Brain microvascular endothelial cell (primary cell): ENCODE measurements at regions not wholly inside any gene's neighbourhood (a gene's known extent, or its start where the extent isn't known, plus 50 kb on each side); places are given as distances from the start of the nearest gene placed in this dataset.

Experiments used
- DNase-seq: peaks from one replicate; pipeline ENCODE4 v3.0.0-alpha.2; 2020
- H3K27ac ChIP-seq: fragments of 250-450 bp; sonication (Bioruptor Pico); 2 replicates; pipeline ENCODE4 v1.5.1; 2020; ENCODE audit warnings: mild to moderate bottlenecking, moderate library complexity
- H3K27me3 ChIP-seq: fragments of 250-450 bp; sonication (Bioruptor Pico); replicated peaks from 2 replicates; pipeline ENCODE4 v1.5.1; 2020; ENCODE audit warnings: mild to moderate bottlenecking
- H3K36me3 ChIP-seq: fragments of 250-450 bp; sonication (Bioruptor Pico); replicated peaks from 2 replicates; pipeline ENCODE4 v1.5.1; 2020; ENCODE audit warnings: mild to moderate bottlenecking
- H3K4me3 ChIP-seq: 2 replicates; pipeline ENCODE4 v1.5.1; 2011; ENCODE audit warnings: low read depth, mild to moderate bottlenecking, control low read depth, low read length, moderate library complexity
- in situ Hi-C: cut with HindIII; loops from 2 replicates; pipeline ENCODE4 v1.10.0; 2017; ENCODE audit warnings: low sequenced_read_pairs, low pct_ligation_motif_present
- TF ChIP-seq, protein P1 (sequence below): IDR thresholded peaks from 2 replicates; pipeline ENCODE4 v1.5.1; 2011; ENCODE audit warnings: low read depth, mild to moderate bottlenecking, moderate library complexity, low read length, control low read depth, inconsistent platforms; ENCODE audit errors: missing control alignments

DNA sequence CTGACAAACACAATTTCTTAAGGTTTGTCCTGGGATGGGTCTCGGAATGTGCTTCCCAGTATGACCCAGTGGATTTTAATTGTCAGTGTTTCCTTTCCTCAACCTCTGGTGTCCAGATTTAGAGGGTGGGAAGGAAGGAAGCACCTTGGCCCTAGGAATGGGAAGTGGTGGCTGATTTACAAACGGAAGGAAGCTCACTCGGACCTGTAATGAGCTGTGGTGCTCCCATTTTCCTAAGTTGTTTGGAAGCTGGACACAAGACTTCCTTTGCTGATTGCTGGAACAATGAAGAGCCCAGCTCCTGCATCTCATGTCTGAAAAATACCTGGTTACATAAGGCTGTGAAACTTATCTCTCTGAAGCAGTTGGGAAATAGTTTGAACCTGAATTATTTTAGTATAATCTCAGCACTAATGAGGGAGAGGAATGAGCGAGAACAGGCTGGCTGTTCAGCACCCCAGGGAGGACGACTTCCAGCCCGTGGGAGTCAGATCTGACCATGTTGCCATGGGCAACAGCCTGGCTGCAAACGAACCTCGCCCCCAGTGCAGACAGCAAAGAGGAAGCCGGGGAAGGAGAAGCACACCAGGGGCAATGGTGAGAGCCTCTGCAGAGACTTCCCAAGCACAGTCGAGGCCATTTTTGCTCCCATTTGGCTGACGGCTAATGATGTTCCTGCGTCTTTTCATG lies 74.4 kb upstream of the ASB18 start:
- Histone ChIP-seq H3K27ac (no peak overlapping the region), H3K36me3 (no peaks in the 10 kb centered on the region), H3K4me3 (no peak overlapping the region), H3K27me3 (no peaks in the 10 kb centered on the region)
- peak; percentile 50 for DNase-seq
- in situ Hi-C loops, result loop anchor here (25.0 kb wide), 1 partner anchor 724 kb away; no protein-coding TSS in a partner anchor
- TF ChIP-seq, protein P1, sequence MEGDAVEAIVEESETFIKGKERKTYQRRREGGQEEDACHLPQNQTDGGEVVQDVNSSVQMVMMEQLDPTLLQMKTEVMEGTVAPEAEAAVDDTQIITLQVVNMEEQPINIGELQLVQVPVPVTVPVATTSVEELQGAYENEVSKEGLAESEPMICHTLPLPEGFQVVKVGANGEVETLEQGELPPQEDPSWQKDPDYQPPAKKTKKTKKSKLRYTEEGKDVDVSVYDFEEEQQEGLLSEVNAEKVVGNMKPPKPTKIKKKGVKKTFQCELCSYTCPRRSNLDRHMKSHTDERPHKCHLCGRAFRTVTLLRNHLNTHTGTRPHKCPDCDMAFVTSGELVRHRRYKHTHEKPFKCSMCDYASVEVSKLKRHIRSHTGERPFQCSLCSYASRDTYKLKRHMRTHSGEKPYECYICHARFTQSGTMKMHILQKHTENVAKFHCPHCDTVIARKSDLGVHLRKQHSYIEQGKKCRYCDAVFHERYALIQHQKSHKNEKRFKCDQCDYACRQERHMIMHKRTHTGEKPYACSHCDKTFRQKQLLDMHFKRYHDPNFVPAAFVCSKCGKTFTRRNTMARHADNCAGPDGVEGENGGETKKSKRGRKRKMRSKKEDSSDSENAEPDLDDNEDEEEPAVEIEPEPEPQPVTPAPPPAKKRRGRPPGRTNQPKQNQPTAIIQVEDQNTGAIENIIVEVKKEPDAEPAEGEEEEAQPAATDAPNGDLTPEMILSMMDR, result no peak

DNA sequence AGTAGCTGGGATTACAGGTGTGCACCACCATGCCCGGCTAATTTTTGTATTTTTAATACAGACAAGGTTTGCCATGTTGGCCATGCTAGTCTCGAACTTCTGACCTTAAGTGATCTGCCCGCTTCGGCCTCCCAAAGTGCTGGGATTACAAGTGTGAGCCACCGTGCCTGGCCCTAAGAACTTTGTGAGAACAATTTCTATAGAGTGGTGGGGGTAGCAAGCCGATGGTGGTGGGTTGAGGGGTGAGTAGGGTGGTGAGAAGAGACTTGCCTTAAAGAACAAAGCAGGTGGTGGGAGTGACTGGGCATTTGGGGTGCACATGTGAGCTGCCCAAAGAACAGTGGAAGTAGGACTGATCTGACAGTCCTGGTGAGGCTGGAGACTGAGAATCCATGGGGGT lies 76.0 kb upstream of the ASB18 start:
- in situ Hi-C loops, result loop anchor here (25.0 kb wide), 1 partner anchor 722 kb away; no protein-coding TSS in a partner anchor
- Histone ChIP-seq H3K4me3 (no peak overlapping the region), H3K27me3 (no peaks in the 10 kb centered on the region), H3K27ac (no peak overlapping the region), H3K36me3 (no peaks in the 10 kb centered on the region)
- no peak for DNase-seq
- TF ChIP-seq, protein P1, result no peak

DNA sequence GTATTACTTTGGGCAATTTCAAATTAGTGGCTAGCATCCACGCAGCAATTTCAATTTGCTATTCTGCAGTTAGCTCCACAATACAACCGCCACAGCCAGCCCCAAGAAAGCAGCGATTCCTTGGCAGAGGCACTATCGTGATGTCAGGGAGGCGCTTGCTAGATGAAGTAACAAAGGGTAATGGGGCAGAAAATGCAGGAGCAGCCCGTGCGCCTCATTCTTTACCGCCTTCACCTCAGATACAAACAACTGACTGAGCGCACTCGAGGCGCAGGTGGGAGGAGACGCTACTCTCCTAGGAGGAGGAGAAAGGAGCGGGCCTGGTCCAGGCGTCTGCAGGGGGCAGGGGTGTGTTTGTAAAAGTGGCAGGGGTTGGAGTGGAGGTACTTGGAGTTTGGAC lies 76.9 kb upstream of the ASB18 start:
- no peak for DNase-seq
- no peak overlapping the region for H3K27ac ChIP-seq
- H3K27me3 ChIP-seq, result no peaks in the 10 kb centered on the region
- in situ Hi-C loops, result loop anchor here (25.0 kb wide), 1 partner anchor 721 kb away; no protein-coding TSS in a partner anchor
- no peaks in the 10 kb centered on the region for H3K36me3 ChIP-seq
- TF ChIP-seq, protein P1, result no peak
- H3K4me3 ChIP-seq, result no peak overlapping the region

DNA sequence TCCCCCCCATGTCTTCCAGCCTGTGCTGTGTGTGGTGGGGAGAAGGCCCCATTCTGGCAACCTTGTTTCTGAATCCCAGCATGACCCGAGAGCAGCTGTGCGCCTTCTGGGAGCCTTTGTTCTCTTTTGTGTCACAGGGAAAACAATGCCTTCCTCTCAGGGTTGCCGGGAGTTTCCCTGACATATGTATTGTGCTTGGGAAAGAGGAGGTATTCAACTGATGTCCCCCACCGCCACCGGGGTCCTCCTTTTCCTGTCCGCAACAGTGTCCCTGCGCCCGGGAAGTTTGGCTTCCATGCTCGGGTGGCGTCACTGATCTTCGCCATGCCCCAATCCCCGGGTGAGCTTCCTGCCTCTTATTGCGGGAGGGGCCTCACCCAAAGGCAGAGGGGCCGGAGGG lies 77.5 kb upstream of the ASB18 start:
- H3K4me3 ChIP-seq, result no peak overlapping the region
- no peaks in the 10 kb centered on the region for H3K27me3 ChIP-seq
- in situ Hi-C loops, result loop anchor here (25.0 kb wide), 1 partner anchor 721 kb away; no protein-coding TSS in a partner anchor
- TF ChIP-seq, protein P1, result no peak
- no peaks in the 10 kb centered on the region for H3K36me3 ChIP-seq
- DNase-seq, result no peak
- no peak overlapping the region for H3K27ac ChIP-seq

DNA sequence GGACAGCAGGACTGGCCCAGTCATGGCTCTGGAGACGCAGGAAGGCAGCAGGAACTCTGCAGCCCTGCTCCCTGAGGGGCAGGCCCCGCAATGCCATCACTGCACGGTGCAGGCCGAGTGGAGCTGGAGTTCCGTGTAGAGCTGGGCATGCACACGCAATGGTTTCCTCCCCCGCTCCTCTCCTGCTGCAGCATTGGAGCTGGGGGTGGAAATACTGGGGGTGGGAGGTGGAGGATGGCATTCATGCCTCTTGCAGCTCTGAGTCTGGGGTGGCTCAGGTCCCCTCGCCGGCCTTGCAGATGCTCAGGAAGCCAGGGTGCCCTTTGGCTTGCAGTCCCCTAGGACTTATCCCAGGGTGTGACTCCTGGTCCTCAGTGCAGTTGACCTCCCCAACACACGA lies 78.3 kb upstream of the ASB18 start:
- no peak for DNase-seq
- Histone ChIP-seq H3K36me3 (no peaks in the 10 kb centered on the region), H3K27ac (no peak overlapping the region), H3K27me3 (no peaks in the 10 kb centered on the region), H3K4me3 (no peak overlapping the region)
- TF ChIP-seq, protein P1, result no peak
- in situ Hi-C loops, result loop anchor here (25.0 kb wide), 1 partner anchor 720 kb away; no protein-coding TSS in a partner anchor

DNA sequence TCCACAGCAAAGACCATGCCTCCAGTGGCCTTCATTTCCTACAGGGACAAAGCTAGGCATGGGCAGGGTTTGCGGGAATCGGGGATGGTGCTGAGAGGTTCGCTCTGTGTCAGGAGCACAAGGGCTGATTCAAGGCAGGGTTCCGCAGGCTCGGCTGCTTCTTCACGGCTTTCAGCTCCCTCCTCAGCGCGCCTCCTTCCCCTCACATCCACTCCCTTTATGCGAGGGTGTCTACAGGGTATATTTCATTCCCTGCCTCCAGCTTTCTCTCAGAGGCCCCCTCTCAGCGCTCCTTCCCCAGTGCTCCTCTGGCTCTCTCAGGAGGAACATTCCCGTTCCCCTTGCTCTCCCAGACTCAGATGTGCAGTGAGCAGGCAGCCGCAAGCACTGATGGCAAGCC lies 78.7 kb upstream of the ASB18 start:
- no peak overlapping the region for H3K27ac ChIP-seq
- DNase-seq, result no peak
- no peaks in the 10 kb centered on the region for H3K36me3 ChIP-seq
- TF ChIP-seq, protein P1, result no peak
- no peak overlapping the region for H3K4me3 ChIP-seq
- no peaks in the 10 kb centered on the region for H3K27me3 ChIP-seq
- in situ Hi-C loops, result loop anchor here (25.0 kb wide), 1 partner anchor 719 kb away; no protein-coding TSS in a partner anchor
